ENCODE measurements at regions not wholly inside any gene's neighbourhood (a gene's known extent, or its start where the extent isn't known, plus 50 kb on each side); places are given as distances from the start of the nearest gene placed in this dataset.
"Not testable (repeated sequence)": the region's sequence is repeated elsewhere in the genome, so short reads cannot be mapped to it uniquely, and the experiment has no call there.

GRCh38 chrX:122219735-122220134, 964.3 kb upstream of the GRIA3 start:
- no peaks in the 10 kb centered on the region for H3K9me3 ChIP-seq (ENCODE audit: insufficient read depth, low read length, severe bottlenecking)
- no peak for ATAC-seq (ENCODE audit: insufficient read depth, low read depth)

GRCh38 chrX:122220644-122221373, 963.3 kb upstream of the GRIA3 start:
- Histone ChIP-seq H3K9ac (ENCODE audit: low read depth, low read length) (no peak overlapping the region), H3K9me3 (ENCODE audit: insufficient read depth, low read length, severe bottlenecking) (no peaks in the 10 kb centered on the region), H3K36me3 (ENCODE audit: insufficient read depth, low read length) (no peaks in the 10 kb centered on the region), H3K4me3 (ENCODE audit: low read depth in 1 of 2, low read length in 2 of 2) (no peak overlapping the region), H2AFZ (ENCODE audit: low read depth, low read length) (no peak overlapping the region), H3K27ac (ENCODE audit: low read length) (no peak overlapping the region), H3K4me2 (ENCODE audit: insufficient read depth, low read length) (no peak overlapping the region), H3K27me3 (ENCODE audit: insufficient read depth, low read length, poor library complexity) (no peaks in the 10 kb centered on the region), H3K79me2 (ENCODE audit: insufficient read depth, low read length) (no peaks in the 10 kb centered on the region), H3K4me1 (ENCODE audit: insufficient read depth, low read length) (no peaks in the 10 kb centered on the region), H4K20me1 (ENCODE audit: insufficient read depth, low read length) (no peaks in the 10 kb centered on the region)
- ATAC-seq (ENCODE audit: insufficient read depth, low read depth) (no peak), DNase-seq (no peak)
- no peak for TF ChIP-seq EZH2 (IDR thresholded peaks at IDR 0.05; ENCODE audit: borderline replicate concordance, low read depth, low read length, severe bottlenecking)
- TF ChIP-seq CTCF (IDR thresholded peaks at IDR 0.05; ENCODE audit: borderline replicate concordance, extremely low read depth, low read length, poor library complexity, severe bottlenecking), result no peak

More at GRCh38 chrX:122219735-122220134, 964.3 kb upstream of the GRIA3 start:
- Histone ChIP-seq H3K79me2 (ENCODE audit: insufficient read depth, low read length) (no peaks in the 10 kb centered on the region), H3K4me3 (ENCODE audit: low read depth in 1 of 2, low read length in 2 of 2) (no peak overlapping the region), H4K20me1 (ENCODE audit: insufficient read depth, low read length) (no peaks in the 10 kb centered on the region), H3K4me2 (ENCODE audit: insufficient read depth, low read length) (no peak overlapping the region), H3K4me1 (ENCODE audit: insufficient read depth, low read length) (no peaks in the 10 kb centered on the region), H3K27me3 (ENCODE audit: insufficient read depth, low read length, poor library complexity) (no peaks in the 10 kb centered on the region), H2AFZ (ENCODE audit: low read depth, low read length) (no peak overlapping the region), H3K36me3 (ENCODE audit: insufficient read depth, low read length) (no peaks in the 10 kb centered on the region), H3K9ac (ENCODE audit: low read depth, low read length) (no peak overlapping the region), H3K27ac (ENCODE audit: low read length) (no peak overlapping the region)
- DNase-seq, result no peak
- TF ChIP-seq EZH2 (IDR thresholded peaks at IDR 0.05; ENCODE audit: borderline replicate concordance, low read depth, low read length, severe bottlenecking) (no peak), CTCF (IDR thresholded peaks at IDR 0.05; ENCODE audit: borderline replicate concordance, extremely low read depth, low read length, poor library complexity, severe bottlenecking) (no peak)

- H3K9ac ChIP-seq (ENCODE audit: low read depth, low read length), result not testable (repeated sequence)
Measured at GRCh38 chrX:122221810-122222209, 962.3 kb upstream of the GRIA3 start.

GRCh38 chrX:122224137-122224536, 959.9 kb upstream of the GRIA3 start:
- DNase-seq; ATAC-seq (ENCODE audit: insufficient read depth, low read depth); H3K27ac ChIP-seq (ENCODE audit: low read length); H3K27me3 ChIP-seq (ENCODE audit: insufficient read depth, low read length, poor library complexity); H3K4me3 ChIP-seq (ENCODE audit: low read depth in 1 of 2, low read length in 2 of 2); H3K9me3 ChIP-seq (ENCODE audit: insufficient read depth, low read length, severe bottlenecking); H3K36me3 ChIP-seq (ENCODE audit: insufficient read depth, low read length); H3K9ac ChIP-seq (ENCODE audit: low read depth, low read length); H3K4me1 ChIP-seq (ENCODE audit: insufficient read depth, low read length); H3K4me2 ChIP-seq (ENCODE audit: insufficient read depth, low read length); H4K20me1 ChIP-seq (ENCODE audit: insufficient read depth, low read length); H3K79me2 ChIP-seq (ENCODE audit: insufficient read depth, low read length); H2AFZ ChIP-seq (ENCODE audit: low read depth, low read length): not testable (repeated sequence)

More at GRCh38 chrX:122221810-122222209, 962.3 kb upstream of the GRIA3 start:
- H3K79me2 ChIP-seq (ENCODE audit: insufficient read depth, low read length); H3K4me3 ChIP-seq (ENCODE audit: low read depth in 1 of 2, low read length in 2 of 2); H2AFZ ChIP-seq (ENCODE audit: low read depth, low read length); H4K20me1 ChIP-seq (ENCODE audit: insufficient read depth, low read length); H3K9me3 ChIP-seq (ENCODE audit: insufficient read depth, low read length, severe bottlenecking); H3K4me1 ChIP-seq (ENCODE audit: insufficient read depth, low read length); H3K36me3 ChIP-seq (ENCODE audit: insufficient read depth, low read length); DNase-seq; H3K27ac ChIP-seq (ENCODE audit: low read length); H3K4me2 ChIP-seq (ENCODE audit: insufficient read depth, low read length); H3K27me3 ChIP-seq (ENCODE audit: insufficient read depth, low read length, poor library complexity); ATAC-seq (ENCODE audit: insufficient read depth, low read depth): not testable (repeated sequence)

Measured in DND-41 (cell line).